Uterus (tissue), 2 donors: ENCODE measurements at regions not wholly inside any gene's neighbourhood (a gene's known extent, or its start where the extent isn't known, plus 50 kb on each side); places are given as distances from the start of the nearest gene placed in this dataset.

Experiments
- CTCF ChIP-seq, 4 experiments: fragments of 200-600 bp in 2 of 4; fragments of 450-650 bp in 2 of 4; sonication (generic) in 2 of 4; IDR thresholded peaks; one replicate each; pipeline ENCODE4 v1.5.1; 2016 to 2019; ENCODE audit warnings: antibody characterized with exemption in 4 of 4, mild to moderate bottlenecking in 2 of 4, moderate library complexity in 1 of 4
- POLR2A ChIP-seq, 2 donors: fragments of 450-650 bp; IDR thresholded peaks; one replicate each; pipeline ENCODE4 v1.6.1; 2016; ENCODE audit warnings: antibody characterized with exemption in 2 of 2, mild to moderate bottlenecking in 1 of 2, moderate library complexity in 1 of 2

- TF ChIP-seq CTCF (IDR thresholded peaks at IDR 0.05) (no peak), POLR2A (IDR thresholded peaks at IDR 0.05) (no peak)
These were observed 734.2 kb downstream of the MED13L start for GRCh38 chr12:115543269-115543668.
